ENCODE measurements at regions not wholly inside any gene's neighbourhood (a gene's known extent, or its start where the extent isn't known, plus 50 kb on each side); places are given as distances from the start of the nearest gene placed in this dataset.

DNA sequence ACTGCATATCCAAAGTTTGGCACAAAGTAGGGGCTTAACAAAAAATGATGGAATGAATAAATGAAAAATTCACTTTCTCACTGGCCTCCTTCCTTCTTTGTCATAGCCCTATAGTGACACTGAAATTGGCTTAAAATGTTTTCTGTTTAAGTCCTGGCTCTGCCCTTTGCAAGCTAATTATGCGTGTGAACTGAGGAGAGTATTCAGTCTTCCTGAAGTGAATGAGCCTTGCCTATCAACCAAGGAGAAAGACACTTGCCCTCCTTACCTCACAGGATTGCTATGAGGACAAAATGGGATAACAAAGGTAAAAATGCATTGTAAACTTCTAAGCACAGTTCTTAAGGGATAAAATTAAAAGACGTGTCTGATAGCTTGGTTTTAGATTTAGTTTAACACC, 729.8 kb upstream of the ANO3 start:
- Histone ChIP-seq H3F3A (replicated peaks; ENCODE audit: low read depth) (no peaks in the 10 kb centered on the region), H3K27me3 (ENCODE audit: insufficient read depth) (no peaks in the 10 kb centered on the region), H3K79me2 (replicated peaks; ENCODE audit: insufficient read depth) (no peaks in the 10 kb centered on the region), H2AFZ (no peak overlapping the region), H3K4me1 (ENCODE audit: insufficient read depth) (no peaks in the 10 kb centered on the region), H4K20me1 (replicated peaks; ENCODE audit: insufficient read depth) (no peaks in the 10 kb centered on the region), H3K9me2 (ENCODE audit: insufficient read depth) (no peaks in the 10 kb centered on the region), H3K4me2 (no peak overlapping the region), H3K27ac (ENCODE audit: low read depth) (no peak overlapping the region), H3K4me3 (no peak overlapping the region), H3K36me3 (ENCODE audit: insufficient read depth) (peaks cover 10% of the 10 kb centered on the region; the same call in 1 of the 2 replicates)
- peak overlapping the region; percentile 44; the same call in 1 of the 2 replicates for H3K27ac Mint-ChIP-seq
- no peak overlapping the region for H3K4me3 Mint-ChIP-seq
- DNase-seq (ENCODE audit: low spot score), result peak; percentile 9
- H3K4me1 Mint-ChIP-seq, result no peaks in the 10 kb centered on the region; the same call in 2 of the 3 replicates
- TF ChIP-seq ZNF331 (CRISPR knock-in tag; IDR thresholded peaks at IDR 0.05; ENCODE audit: low read depth) (no peak), NANOG (IDR thresholded peaks at IDR 0.05; ENCODE audit: borderline replicate concordance) (no peak), JUNB (IDR thresholded peaks at IDR 0.05; ENCODE audit: unreplicated experiment) (no peak), STAT1 (IDR thresholded peaks at IDR 0.05; ENCODE audit: unreplicated experiment) (no peak), EZH2phosphoT487 (IDR thresholded peaks at IDR 0.05; ENCODE audit: unreplicated experiment) (no peak), POLR2AphosphoS5 (IDR thresholded peaks at IDR 0.05; ENCODE audit: low read depth) (no peak), CREB1 (CRISPR knock-in tag; IDR thresholded peaks at IDR 0.05; ENCODE audit: low read depth) (no peak), ZNF114 (CRISPR knock-in tag; IDR thresholded peaks at IDR 0.05) (no peak), EZH2 (IDR thresholded peaks at IDR 0.05; ENCODE audit: low read depth, unreplicated experiment) (no peak)
- TF ChIP-seq, protein P1, sequence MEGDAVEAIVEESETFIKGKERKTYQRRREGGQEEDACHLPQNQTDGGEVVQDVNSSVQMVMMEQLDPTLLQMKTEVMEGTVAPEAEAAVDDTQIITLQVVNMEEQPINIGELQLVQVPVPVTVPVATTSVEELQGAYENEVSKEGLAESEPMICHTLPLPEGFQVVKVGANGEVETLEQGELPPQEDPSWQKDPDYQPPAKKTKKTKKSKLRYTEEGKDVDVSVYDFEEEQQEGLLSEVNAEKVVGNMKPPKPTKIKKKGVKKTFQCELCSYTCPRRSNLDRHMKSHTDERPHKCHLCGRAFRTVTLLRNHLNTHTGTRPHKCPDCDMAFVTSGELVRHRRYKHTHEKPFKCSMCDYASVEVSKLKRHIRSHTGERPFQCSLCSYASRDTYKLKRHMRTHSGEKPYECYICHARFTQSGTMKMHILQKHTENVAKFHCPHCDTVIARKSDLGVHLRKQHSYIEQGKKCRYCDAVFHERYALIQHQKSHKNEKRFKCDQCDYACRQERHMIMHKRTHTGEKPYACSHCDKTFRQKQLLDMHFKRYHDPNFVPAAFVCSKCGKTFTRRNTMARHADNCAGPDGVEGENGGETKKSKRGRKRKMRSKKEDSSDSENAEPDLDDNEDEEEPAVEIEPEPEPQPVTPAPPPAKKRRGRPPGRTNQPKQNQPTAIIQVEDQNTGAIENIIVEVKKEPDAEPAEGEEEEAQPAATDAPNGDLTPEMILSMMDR (conservative IDR thresholded peaks at IDR 0.05; ENCODE audit: low read depth in 2 of 2), result no peak
- TF ChIP-seq, protein P2, sequence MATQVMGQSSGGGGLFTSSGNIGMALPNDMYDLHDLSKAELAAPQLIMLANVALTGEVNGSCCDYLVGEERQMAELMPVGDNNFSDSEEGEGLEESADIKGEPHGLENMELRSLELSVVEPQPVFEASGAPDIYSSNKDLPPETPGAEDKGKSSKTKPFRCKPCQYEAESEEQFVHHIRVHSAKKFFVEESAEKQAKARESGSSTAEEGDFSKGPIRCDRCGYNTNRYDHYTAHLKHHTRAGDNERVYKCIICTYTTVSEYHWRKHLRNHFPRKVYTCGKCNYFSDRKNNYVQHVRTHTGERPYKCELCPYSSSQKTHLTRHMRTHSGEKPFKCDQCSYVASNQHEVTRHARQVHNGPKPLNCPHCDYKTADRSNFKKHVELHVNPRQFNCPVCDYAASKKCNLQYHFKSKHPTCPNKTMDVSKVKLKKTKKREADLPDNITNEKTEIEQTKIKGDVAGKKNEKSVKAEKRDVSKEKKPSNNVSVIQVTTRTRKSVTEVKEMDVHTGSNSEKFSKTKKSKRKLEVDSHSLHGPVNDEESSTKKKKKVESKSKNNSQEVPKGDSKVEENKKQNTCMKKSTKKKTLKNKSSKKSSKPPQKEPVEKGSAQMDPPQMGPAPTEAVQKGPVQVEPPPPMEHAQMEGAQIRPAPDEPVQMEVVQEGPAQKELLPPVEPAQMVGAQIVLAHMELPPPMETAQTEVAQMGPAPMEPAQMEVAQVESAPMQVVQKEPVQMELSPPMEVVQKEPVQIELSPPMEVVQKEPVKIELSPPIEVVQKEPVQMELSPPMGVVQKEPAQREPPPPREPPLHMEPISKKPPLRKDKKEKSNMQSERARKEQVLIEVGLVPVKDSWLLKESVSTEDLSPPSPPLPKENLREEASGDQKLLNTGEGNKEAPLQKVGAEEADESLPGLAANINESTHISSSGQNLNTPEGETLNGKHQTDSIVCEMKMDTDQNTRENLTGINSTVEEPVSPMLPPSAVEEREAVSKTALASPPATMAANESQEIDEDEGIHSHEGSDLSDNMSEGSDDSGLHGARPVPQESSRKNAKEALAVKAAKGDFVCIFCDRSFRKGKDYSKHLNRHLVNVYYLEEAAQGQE (IDR thresholded peaks at IDR 0.05; ENCODE audit: unreplicated experiment), result no peak
- TF ChIP-seq, protein P3, sequence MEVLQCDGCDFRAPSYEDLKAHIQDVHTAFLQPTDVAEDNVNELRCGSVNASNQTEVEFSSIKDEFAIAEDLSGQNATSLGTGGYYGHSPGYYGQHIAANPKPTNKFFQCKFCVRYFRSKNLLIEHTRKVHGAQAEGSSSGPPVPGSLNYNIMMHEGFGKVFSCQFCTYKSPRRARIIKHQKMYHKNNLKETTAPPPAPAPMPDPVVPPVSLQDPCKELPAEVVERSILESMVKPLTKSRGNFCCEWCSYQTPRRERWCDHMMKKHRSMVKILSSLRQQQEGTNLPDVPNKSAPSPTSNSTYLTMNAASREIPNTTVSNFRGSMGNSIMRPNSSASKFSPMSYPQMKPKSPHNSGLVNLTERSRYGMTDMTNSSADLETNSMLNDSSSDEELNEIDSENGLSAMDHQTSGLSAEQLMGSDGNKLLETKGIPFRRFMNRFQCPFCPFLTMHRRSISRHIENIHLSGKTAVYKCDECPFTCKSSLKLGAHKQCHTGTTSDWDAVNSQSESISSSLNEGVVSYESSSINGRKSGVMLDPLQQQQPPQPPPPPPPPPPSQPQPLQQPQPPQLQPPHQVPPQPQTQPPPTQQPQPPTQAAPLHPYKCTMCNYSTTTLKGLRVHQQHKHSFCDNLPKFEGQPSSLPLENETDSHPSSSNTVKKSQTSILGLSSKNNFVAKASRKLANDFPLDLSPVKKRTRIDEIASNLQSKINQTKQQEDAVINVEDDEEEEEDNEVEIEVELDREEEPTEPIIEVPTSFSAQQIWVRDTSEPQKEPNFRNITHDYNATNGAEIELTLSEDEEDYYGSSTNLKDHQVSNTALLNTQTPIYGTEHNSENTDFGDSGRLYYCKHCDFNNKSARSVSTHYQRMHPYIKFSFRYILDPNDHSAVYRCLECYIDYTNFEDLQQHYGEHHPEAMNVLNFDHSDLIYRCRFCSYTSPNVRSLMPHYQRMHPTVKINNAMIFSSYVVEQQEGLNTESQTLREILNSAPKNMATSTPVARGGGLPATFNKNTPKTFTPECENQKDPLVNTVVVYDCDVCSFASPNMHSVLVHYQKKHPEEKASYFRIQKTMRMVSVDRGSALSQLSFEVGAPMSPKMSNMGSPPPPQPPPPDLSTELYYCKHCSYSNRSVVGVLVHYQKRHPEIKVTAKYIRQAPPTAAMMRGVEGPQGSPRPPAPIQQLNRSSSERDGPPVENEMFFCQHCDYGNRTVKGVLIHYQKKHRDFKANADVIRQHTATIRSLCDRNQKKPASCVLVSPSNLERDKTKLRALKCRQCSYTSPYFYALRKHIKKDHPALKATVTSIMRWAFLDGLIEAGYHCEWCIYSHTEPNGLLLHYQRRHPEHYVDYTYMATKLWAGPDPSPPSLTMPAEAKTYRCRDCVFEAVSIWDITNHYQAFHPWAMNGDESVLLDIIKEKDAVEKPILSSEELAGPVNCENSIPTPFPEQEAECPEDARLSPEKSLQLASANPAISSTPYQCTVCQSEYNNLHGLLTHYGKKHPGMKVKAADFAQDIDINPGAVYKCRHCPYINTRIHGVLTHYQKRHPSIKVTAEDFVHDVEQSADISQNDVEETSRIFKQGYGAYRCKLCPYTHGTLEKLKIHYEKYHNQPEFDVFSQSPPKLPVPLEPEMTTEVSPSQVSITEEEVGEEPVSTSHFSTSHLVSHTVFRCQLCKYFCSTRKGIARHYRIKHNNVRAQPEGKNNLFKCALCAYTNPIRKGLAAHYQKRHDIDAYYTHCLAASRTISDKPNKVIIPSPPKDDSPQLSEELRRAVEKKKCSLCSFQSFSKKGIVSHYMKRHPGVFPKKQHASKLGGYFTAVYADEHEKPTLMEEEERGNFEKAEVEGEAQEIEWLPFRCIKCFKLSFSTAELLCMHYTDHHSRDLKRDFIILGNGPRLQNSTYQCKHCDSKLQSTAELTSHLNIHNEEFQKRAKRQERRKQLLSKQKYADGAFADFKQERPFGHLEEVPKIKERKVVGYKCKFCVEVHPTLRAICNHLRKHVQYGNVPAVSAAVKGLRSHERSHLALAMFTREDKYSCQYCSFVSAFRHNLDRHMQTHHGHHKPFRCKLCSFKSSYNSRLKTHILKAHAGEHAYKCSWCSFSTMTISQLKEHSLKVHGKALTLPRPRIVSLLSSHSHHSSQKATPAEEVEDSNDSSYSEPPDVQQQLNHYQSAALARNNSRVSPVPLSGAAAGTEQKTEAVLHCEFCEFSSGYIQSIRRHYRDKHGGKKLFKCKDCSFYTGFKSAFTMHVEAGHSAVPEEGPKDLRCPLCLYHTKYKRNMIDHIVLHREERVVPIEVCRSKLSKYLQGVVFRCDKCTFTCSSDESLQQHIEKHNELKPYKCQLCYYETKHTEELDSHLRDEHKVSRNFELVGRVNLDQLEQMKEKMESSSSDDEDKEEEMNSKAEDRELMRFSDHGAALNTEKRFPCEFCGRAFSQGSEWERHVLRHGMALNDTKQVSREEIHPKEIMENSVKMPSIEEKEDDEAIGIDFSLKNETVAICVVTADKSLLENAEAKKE (CRISPR knock-in tag; IDR thresholded peaks at IDR 0.05), result no peak
- TF ChIP-seq, protein P4, sequence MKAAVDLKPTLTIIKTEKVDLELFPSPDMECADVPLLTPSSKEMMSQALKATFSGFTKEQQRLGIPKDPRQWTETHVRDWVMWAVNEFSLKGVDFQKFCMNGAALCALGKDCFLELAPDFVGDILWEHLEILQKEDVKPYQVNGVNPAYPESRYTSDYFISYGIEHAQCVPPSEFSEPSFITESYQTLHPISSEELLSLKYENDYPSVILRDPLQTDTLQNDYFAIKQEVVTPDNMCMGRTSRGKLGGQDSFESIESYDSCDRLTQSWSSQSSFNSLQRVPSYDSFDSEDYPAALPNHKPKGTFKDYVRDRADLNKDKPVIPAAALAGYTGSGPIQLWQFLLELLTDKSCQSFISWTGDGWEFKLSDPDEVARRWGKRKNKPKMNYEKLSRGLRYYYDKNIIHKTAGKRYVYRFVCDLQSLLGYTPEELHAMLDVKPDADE (IDR thresholded peaks at IDR 0.05), result no peak
- H3K27me3 Mint-ChIP-seq (ENCODE audit: insufficient read depth, low read depth, poor library complexity), result no peaks in the 10 kb centered on the region
- peaks cover 26% of the 10 kb centered on the region for H3K9me3 Mint-ChIP-seq
- peaks cover 21% of the 10 kb centered on the region; the same call in 2 of the 3 replicates for H3K36me3 Mint-ChIP-seq (ENCODE audit: low read depth)
- ATAC-seq, result peak; percentile 63

Data from GM23338 (cell line).